ENCODE measurements at regions not wholly inside any gene's neighbourhood (a gene's known extent, or its start where the extent isn't known, plus 50 kb on each side); places are given as distances from the start of the nearest gene placed in this dataset.

- H3K4me3 ChIP-seq (ENCODE audit: low read depth, poor library complexity, severe bottlenecking): no peak overlapping the region
- 66 to 67% methylated on average over 8 of the region's 8 CpGs for WGBS, 2 donors
- intact Hi-C loops (cut with DNase I; ENCODE audit: low total_unique reads): no loop called here
- DNase-seq (ENCODE audit: low spot score in 2 of 2): no peak
- no peak for TF ChIP-seq POLR2A (IDR thresholded peaks at IDR 0.05)
- TF ChIP-seq, protein P1, sequence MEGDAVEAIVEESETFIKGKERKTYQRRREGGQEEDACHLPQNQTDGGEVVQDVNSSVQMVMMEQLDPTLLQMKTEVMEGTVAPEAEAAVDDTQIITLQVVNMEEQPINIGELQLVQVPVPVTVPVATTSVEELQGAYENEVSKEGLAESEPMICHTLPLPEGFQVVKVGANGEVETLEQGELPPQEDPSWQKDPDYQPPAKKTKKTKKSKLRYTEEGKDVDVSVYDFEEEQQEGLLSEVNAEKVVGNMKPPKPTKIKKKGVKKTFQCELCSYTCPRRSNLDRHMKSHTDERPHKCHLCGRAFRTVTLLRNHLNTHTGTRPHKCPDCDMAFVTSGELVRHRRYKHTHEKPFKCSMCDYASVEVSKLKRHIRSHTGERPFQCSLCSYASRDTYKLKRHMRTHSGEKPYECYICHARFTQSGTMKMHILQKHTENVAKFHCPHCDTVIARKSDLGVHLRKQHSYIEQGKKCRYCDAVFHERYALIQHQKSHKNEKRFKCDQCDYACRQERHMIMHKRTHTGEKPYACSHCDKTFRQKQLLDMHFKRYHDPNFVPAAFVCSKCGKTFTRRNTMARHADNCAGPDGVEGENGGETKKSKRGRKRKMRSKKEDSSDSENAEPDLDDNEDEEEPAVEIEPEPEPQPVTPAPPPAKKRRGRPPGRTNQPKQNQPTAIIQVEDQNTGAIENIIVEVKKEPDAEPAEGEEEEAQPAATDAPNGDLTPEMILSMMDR (IDR thresholded peaks at IDR 0.05): no peak
Observed at GRCh38 chr17:79223953-79224352, 149.3 kb downstream of the ENGASE start.

DNA sequence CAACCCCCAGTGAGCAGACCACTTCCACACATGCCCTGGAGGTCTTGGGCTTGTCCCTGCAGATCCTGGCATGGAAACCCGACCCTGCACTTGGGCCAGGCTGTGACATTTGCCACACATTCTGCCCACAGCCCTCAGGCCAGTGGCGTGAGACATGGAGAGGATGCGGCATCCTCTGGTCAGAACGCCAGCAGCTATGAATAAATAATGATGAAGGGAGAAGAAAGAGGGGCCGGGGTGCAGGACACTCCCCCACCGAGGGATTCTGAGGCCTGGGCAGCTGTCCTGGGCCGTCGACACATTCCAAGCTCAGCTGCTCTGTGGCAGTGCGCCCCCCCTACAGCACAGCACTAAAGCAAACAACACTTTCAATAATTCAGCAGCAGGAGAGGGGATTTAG lies 148.8 kb downstream of the ENGASE start:
- intact Hi-C loops (cut with DNase I; ENCODE audit: low total_unique reads): no loop called here
- WGBS, 2 donors: 39% methylated on average over 9 of the region's 9 CpGs

DNA sequence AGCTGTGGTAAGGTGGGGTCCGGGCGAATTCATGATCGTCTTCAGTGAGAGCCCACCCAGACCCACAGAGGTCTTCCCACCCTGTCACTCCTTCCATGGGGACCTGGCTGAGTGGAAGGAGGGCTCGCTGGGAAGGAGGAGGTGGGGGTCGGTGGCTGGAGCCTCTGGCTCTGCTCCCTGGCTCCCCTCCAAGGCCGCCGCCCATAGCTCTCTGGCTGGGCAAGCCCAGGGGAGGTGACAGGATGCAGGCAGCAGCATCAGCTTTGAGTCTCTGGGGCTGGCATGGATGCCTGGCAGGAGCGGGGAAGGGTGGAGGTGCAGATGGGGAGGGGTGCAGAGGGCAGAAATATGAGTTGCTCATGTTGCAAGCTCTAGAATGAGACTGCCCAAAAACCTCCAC lies 147.0 kb downstream of the ENGASE start:
- intact Hi-C loops (cut with DNase I; ENCODE audit: low total_unique reads): no loop called here
- H3K4me3 ChIP-seq (ENCODE audit: low read depth, poor library complexity, severe bottlenecking): no peak overlapping the region
- no peak for TF ChIP-seq POLR2A (IDR thresholded peaks at IDR 0.05)
- TF ChIP-seq, protein P1 (IDR thresholded peaks at IDR 0.05): no peak
- no peak for DNase-seq (ENCODE audit: low spot score in 2 of 2)
- WGBS, 2 donors: 45 to 51% methylated on average over 7 to 8 of the region's 8 CpGs

More for the DNA sequence above, 148.8 kb downstream of the ENGASE start:
- no peak overlapping the region for H3K4me3 ChIP-seq (ENCODE audit: low read depth, poor library complexity, severe bottlenecking)
- DNase-seq (ENCODE audit: low spot score in 2 of 2): no peak
- TF ChIP-seq, protein P1 (IDR thresholded peaks at IDR 0.05): no peak
- TF ChIP-seq POLR2A (IDR thresholded peaks at IDR 0.05): no peak

- DNase-seq (ENCODE audit: low spot score in 2 of 2): no peak
Observed at GRCh38 chr17:79220713-79221291, 146.2 kb downstream of the ENGASE start.

DNA sequence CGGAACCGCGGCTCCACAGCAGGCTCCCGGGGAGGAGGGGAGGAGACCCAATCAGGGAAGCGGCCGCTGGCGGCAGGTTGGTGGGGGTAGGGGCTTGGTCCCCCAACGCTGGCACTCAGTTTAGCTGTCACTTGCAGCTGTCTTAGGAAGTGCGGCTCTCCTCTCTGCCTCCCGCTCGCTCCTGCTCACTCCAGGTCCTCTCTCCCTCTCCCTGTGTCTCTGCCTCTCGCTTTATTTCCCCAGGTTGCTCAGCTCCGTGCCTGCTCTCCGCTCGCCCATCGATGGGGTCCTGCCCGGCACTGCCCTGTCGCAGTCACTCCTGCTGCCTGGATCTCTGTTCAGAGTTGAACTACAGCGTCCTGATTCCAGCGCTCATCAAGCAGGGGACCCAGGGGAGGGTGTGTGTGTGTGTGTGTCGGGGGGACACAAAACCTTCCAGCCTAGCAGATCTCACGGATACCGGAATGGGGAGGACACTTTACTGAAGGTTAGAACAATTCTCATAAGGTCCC lies 145.6 kb downstream of the ENGASE start:
- TF ChIP-seq, protein P1 (IDR thresholded peaks at IDR 0.05): no peak
- no peak for TF ChIP-seq POLR2A (IDR thresholded peaks at IDR 0.05)
- no peak for DNase-seq (ENCODE audit: low spot score in 2 of 2)
- WGBS, 2 donors: 5 to 7% methylated on average over 15 to 23 of the region's 23 CpGs
- no peak overlapping the region for H3K4me3 ChIP-seq (ENCODE audit: low read depth, poor library complexity, severe bottlenecking)
- intact Hi-C loops (cut with DNase I; ENCODE audit: low total_unique reads): no loop called here

More at GRCh38 chr17:79220713-79221291, 146.2 kb downstream of the ENGASE start:
- TF ChIP-seq POLR2A (IDR thresholded peaks at IDR 0.05): no peak
- TF ChIP-seq, protein P1 (IDR thresholded peaks at IDR 0.05): no peak
- intact Hi-C loops (cut with DNase I; ENCODE audit: low total_unique reads): no loop called here
- no peak overlapping the region for H3K4me3 ChIP-seq (ENCODE audit: low read depth, poor library complexity, severe bottlenecking)
- WGBS, 2 donors: 22 to 37% methylated on average over 16 to 21 of the region's 21 CpGs
